ENCODE measurements at regions not wholly inside any gene's neighbourhood (a gene's known extent, or its start where the extent isn't known, plus 50 kb on each side); places are given as distances from the start of the nearest gene placed in this dataset.

DNA sequence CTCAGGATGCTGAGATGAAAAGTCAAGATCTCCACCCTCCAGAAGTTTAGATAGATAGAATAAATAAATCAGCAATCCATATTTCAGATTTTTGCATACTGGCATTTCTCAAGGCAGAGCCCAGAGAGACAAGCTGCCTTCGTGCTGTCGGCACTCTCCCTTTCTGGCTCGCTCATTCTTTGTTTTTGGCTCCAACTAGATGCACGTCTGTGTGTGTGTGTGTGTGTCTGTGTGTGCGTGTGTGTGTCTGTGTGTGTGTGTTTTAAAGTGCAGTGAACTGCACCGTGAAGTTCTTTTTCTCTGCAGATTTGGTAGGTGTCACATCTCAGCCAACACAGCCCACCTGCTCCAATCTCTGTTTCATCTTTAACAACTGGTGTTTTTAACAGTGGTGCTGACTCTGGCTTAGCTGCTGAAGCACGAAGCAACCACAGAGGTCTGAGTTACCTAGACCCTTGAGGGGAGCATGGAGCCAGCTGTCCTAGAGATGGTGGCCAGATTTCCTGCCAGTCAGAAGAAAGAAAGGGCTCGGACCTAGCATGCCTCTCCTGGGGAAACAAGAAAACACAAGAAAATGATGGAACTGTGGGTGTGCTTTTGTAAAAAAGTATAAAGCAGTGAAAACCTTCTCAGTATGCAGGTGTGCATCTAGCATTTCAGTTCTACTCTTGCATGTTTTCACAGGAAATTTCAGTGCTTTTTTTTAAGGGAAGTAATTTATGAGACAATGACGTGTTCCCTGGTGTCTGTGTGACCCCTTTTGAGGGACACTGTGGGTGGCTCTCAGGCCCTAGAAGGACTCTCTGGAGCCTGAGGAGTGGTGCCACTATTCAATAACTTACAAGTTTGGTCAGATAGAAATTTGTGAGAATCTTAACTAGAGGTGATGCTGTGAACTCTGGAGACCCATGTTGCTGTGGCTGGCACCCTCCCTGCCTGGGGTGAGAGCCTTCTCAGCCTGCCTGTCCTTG lies 364.3 kb downstream of the RNF144A start:
- TF ChIP-seq, protein P1, sequence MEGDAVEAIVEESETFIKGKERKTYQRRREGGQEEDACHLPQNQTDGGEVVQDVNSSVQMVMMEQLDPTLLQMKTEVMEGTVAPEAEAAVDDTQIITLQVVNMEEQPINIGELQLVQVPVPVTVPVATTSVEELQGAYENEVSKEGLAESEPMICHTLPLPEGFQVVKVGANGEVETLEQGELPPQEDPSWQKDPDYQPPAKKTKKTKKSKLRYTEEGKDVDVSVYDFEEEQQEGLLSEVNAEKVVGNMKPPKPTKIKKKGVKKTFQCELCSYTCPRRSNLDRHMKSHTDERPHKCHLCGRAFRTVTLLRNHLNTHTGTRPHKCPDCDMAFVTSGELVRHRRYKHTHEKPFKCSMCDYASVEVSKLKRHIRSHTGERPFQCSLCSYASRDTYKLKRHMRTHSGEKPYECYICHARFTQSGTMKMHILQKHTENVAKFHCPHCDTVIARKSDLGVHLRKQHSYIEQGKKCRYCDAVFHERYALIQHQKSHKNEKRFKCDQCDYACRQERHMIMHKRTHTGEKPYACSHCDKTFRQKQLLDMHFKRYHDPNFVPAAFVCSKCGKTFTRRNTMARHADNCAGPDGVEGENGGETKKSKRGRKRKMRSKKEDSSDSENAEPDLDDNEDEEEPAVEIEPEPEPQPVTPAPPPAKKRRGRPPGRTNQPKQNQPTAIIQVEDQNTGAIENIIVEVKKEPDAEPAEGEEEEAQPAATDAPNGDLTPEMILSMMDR (conservative IDR thresholded peaks at IDR 0.05; ENCODE audit: low read depth, low read length): no peak
- no peak overlapping the region for H3K27ac ChIP-seq
- no peaks in the 10 kb centered on the region for H4K20me1 ChIP-seq (ENCODE audit: insufficient read depth)
- H3K4me3 ChIP-seq (IDR thresholded peaks at IDR 0.05; ENCODE audit: insufficient read depth, low read depth, low read length): no peak overlapping the region
- no peaks in the 10 kb centered on the region for H3K36me3 ChIP-seq (ENCODE audit: insufficient read depth)
- no peaks in the 10 kb centered on the region for H3K27me3 ChIP-seq (ENCODE audit: insufficient read depth, low read depth)
- H3K4me2 ChIP-seq: no peak overlapping the region
- H2AFZ ChIP-seq (ENCODE audit: low read depth): no peak overlapping the region
- H3K79me2 ChIP-seq (ENCODE audit: insufficient read depth, low read depth): no peaks in the 10 kb centered on the region
- no peaks in the 10 kb centered on the region for H3K4me1 ChIP-seq (ENCODE audit: low read depth, poor library complexity, severe bottlenecking)
- no peak overlapping the region for H3K9ac ChIP-seq

DNA sequence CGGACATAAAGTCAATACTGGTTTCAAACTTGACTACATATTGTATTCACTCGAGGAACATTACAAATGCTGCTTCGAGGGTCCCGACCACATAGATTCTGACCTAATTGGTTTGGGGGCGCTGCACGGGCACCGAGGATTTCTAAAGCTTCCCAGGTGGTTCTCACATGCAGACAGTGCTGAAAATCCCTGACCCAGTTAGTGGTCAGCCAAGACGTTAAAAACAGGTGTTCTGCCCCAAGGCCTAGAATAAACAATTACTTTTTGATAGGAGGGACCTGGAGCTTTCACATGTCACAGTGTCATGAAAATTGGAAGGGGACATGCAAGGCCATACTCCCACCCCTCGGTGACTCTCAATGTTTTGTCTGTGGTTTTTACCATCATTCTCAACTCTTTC lies 368.9 kb downstream of the RNF144A start:
- TF ChIP-seq, protein P1 (conservative IDR thresholded peaks at IDR 0.05; ENCODE audit: low read depth, low read length): no peak
- H4K20me1 ChIP-seq (ENCODE audit: insufficient read depth): no peaks in the 10 kb centered on the region
- H3K27me3 ChIP-seq (ENCODE audit: insufficient read depth, low read depth): no peaks in the 10 kb centered on the region
- no peak overlapping the region for H2AFZ ChIP-seq (ENCODE audit: low read depth)
- H3K36me3 ChIP-seq (ENCODE audit: insufficient read depth): no peaks in the 10 kb centered on the region
- H3K4me2 ChIP-seq: no peak overlapping the region
- no peaks in the 10 kb centered on the region for H3K4me1 ChIP-seq (ENCODE audit: low read depth, poor library complexity, severe bottlenecking)
- H3K79me2 ChIP-seq (ENCODE audit: insufficient read depth, low read depth): no peaks in the 10 kb centered on the region
- H3K9ac ChIP-seq: no peak overlapping the region
- H3K27ac ChIP-seq: no peak overlapping the region
- H3K4me3 ChIP-seq (IDR thresholded peaks at IDR 0.05; ENCODE audit: insufficient read depth, low read depth, low read length): no peak overlapping the region

DNA sequence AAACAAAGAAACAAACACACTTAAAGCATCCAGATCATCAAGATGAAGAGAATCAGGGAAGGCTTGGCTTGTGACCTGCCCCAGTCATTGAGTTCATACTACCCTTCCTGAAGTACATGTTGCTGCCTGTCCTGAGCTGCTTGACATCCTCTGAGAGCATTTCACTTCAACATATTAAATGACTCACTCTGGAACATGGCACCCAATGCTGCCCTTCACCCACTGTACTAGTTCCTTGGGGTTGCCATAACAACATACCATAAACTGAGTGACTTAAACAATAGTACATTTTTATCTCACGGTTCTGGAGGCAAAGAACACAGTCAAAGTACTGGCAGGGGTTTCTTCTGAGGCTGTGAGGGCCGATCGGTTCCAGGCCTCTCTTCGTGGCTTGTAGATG lies 371.3 kb downstream of the RNF144A start:
- no peaks in the 10 kb centered on the region for H3K27me3 ChIP-seq (ENCODE audit: insufficient read depth, low read depth)
- H3K4me1 ChIP-seq (ENCODE audit: low read depth, poor library complexity, severe bottlenecking): no peaks in the 10 kb centered on the region
- no peaks in the 10 kb centered on the region for H3K36me3 ChIP-seq (ENCODE audit: insufficient read depth)
- no peak overlapping the region for H2AFZ ChIP-seq (ENCODE audit: low read depth)
- H3K4me2 ChIP-seq: no peak overlapping the region
- TF ChIP-seq, protein P1 (conservative IDR thresholded peaks at IDR 0.05; ENCODE audit: low read depth, low read length): no peak
- no peaks in the 10 kb centered on the region for H3K79me2 ChIP-seq (ENCODE audit: insufficient read depth, low read depth)
- no peak overlapping the region for H3K4me3 ChIP-seq (IDR thresholded peaks at IDR 0.05; ENCODE audit: insufficient read depth, low read depth, low read length)
- no peaks in the 10 kb centered on the region for H4K20me1 ChIP-seq (ENCODE audit: insufficient read depth)
- H3K9ac ChIP-seq: no peak overlapping the region
- no peak overlapping the region for H3K27ac ChIP-seq

DNA sequence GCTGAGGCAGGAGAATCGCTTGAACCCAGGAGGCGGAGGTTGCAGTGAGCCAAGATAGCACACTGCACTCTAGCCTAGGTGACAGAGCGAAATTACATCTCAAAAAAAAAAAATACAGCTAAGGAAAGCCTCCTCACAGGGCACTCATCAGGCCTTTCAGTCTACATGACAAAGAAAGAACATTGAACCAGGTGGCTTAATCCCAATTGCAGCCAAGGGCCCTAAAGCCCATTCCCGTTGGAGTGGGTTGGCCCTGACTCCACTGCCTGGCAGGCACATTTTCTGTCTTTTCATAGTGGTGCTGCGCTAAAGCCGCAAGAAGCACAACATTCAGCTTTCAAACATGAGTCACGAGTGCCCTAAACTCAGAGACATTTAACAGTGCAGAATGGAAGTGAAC lies 372.5 kb downstream of the RNF144A start:
- TF ChIP-seq, protein P1 (conservative IDR thresholded peaks at IDR 0.05; ENCODE audit: low read depth, low read length): no peak
- Histone ChIP-seq H3K79me2 (ENCODE audit: insufficient read depth, low read depth) (no peaks in the 10 kb centered on the region), H4K20me1 (ENCODE audit: insufficient read depth) (no peaks in the 10 kb centered on the region), H3K4me2 (no peak overlapping the region), H3K4me1 (ENCODE audit: low read depth, poor library complexity, severe bottlenecking) (no peaks in the 10 kb centered on the region), H3K36me3 (ENCODE audit: insufficient read depth) (no peaks in the 10 kb centered on the region), H3K9ac (no peak overlapping the region), H3K27ac (no peak overlapping the region), H3K4me3 (IDR thresholded peaks at IDR 0.05; ENCODE audit: insufficient read depth, low read depth, low read length) (no peak overlapping the region), H3K27me3 (ENCODE audit: insufficient read depth, low read depth) (no peaks in the 10 kb centered on the region), H2AFZ (ENCODE audit: low read depth) (no peak overlapping the region)

All from KMS-11 (cell line).